Stomach (tissue), 8 donors: ENCODE measurements at regions not wholly inside any gene's neighbourhood (a gene's known extent, or its start where the extent isn't known, plus 50 kb on each side); places are given as distances from the start of the nearest gene placed in this dataset.

Experiments
- DNase-seq, 2 donors: peaks; one replicate each; pipeline versions ENCODE4 v3.0.0 to v3.0.0-alpha.2; 2013 to 2019
- H3K27ac ChIP-seq, 5 donors: fragments of 200-600 bp in 4 of 5; sonication (generic) in 4 of 5; one replicate each; pipeline ENCODE4 v1.5.1; 2013 to 2019; ENCODE audit warnings: mild to moderate bottlenecking in 1 of 5, moderate library complexity in 1 of 5
- H3K27me3 ChIP-seq, 3 donors: fragments of 200-600 bp; sonication (generic); one replicate each; pipeline ENCODE4 v1.5.1; 2017 to 2019; ENCODE audit warnings: mixed run types in 1 of 3
- H3K36me3 ChIP-seq, 4 donors: fragments of 200-600 bp; sonication (generic); 1 replicate in 3 of 4; 2 replicates in 1 of 4; pipeline ENCODE4 v1.5.1; 2016 to 2019
- H3K4me1 ChIP-seq, 4 donors: fragments of 200-600 bp; sonication (generic); one replicate each; pipeline ENCODE4 v1.5.1; 2016 to 2019
- H3K4me3 ChIP-seq, 4 donors: fragments of 200-600 bp; sonication (generic) in 3 of 4; one replicate each; pipeline ENCODE4 v1.5.1; 2016 to 2019; ENCODE audit warnings: mild to moderate bottlenecking in 1 of 4
- H3K9me3 ChIP-seq, 4 donors: fragments of 200-600 bp; sonication (generic); one replicate each; pipeline ENCODE4 v1.5.1; 2016 to 2019
- EP300 ChIP-seq: sonication (generic); formaldehyde crosslinking; IDR thresholded peaks from one replicate; pipeline ENCODE4 v1.6.1; 2017; ENCODE audit warnings: antibody characterized with exemption
- POLR2A ChIP-seq, 4 donors: fragments of 450-650 bp; IDR thresholded peaks; one replicate each; pipeline ENCODE4 v1.6.1; 2016; ENCODE audit warnings: antibody characterized with exemption in 4 of 4, control low read depth in 2 of 4, mild to moderate bottlenecking in 1 of 4, moderate library complexity in 1 of 4
- POLR2AphosphoS5 ChIP-seq, 3 donors: sonication (generic); formaldehyde crosslinking; IDR thresholded peaks; one replicate each; pipeline ENCODE4 v1.6.1; 2016; ENCODE audit warnings: antibody characterized with exemption in 3 of 3
- WGBS, 5 donors: extraction: QIAGEN DNeasy Blood & Tissue Kit in 3 of 5; methylation state at CpG; one replicate each; pipeline versions ENCODE4 v1.1.5 to v1.1.7; 2013 to 2018; 5-methylcytosine and 5-hydroxymethylcytosine counted together
- intact Hi-C: fragments of 100-400 bp; cut with DNase I; formaldehyde crosslinking; loops from one replicate; pipeline ENCODE4 v1.15.1; 2023; ENCODE audit warnings: low total_unique reads
- TF ChIP-seq, protein P1 (sequence below), 7 experiments: fragments of 450-650 bp in 4 of 7; fragments of 200-600 bp in 3 of 7; sonication (generic) in 3 of 7; IDR thresholded peaks; one replicate each; pipeline ENCODE4 v1.5.1; 2016 to 2019; ENCODE audit warnings: antibody characterized with exemption in 7 of 7, control low read depth in 2 of 7, mild to moderate bottlenecking in 1 of 7
- donor health status: healthy with polysubstance abuse.
- donor health status: Bipolar disorder and iron deficiency.
- donor health status: healthy.

DNA sequence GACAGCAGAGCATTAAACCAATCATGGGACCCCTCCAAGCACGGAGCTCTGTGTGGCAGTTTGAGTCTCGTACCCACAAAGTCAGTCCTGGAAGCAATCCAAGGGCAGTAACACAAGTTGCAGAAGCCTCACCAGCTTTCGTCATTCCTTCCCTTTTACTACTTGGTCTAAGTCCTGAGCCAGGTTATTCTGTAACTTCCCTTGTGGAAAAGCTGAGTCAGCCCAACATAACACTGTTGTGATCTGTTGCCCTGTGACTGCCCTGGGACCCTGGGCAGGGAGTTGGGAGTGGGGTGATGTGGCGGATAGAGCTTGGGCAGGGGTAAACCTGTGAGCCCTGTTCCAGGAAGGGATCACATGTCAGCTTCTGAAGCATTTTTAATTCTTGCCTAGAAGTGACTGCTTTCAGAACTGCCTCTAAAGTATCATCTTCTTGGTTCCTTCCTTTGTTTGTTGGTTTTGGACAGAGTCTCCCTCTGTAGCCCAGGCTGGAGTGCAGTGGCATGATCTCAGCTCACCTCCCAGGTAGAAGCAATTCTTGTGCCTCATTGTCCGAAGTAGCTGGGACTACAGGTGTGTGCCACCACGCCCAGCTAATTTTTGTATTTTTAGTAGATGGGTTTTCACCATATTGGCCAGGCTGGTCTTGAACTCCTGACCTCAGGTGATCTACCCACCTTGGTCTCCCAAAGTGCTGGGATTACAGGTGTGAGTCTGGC, 183.7 kb upstream of the JAG1 start:
- DNase-seq, result peak in 1 of 2 donors; percentile 83
- Histone ChIP-seq H3K4me1 (peaks cover 0 to 47% (median 18%) of the 10 kb centered on the region in 4 donors), H3K36me3 (no peaks in the 10 kb centered on the region), H3K4me3 (no peak overlapping the region), H3K9me3 (no peaks in the 10 kb centered on the region), H3K27me3 (no peaks in the 10 kb centered on the region), H3K27ac (peak overlapping the region in 1 of 5 donors; percentile 61)
- TF ChIP-seq POLR2AphosphoS5 (IDR thresholded peaks at IDR 0.05), result peak in 1 of 3 donors; percentile 8
- no peak for TF ChIP-seq POLR2A (IDR thresholded peaks at IDR 0.05)
- TF ChIP-seq, protein P1, sequence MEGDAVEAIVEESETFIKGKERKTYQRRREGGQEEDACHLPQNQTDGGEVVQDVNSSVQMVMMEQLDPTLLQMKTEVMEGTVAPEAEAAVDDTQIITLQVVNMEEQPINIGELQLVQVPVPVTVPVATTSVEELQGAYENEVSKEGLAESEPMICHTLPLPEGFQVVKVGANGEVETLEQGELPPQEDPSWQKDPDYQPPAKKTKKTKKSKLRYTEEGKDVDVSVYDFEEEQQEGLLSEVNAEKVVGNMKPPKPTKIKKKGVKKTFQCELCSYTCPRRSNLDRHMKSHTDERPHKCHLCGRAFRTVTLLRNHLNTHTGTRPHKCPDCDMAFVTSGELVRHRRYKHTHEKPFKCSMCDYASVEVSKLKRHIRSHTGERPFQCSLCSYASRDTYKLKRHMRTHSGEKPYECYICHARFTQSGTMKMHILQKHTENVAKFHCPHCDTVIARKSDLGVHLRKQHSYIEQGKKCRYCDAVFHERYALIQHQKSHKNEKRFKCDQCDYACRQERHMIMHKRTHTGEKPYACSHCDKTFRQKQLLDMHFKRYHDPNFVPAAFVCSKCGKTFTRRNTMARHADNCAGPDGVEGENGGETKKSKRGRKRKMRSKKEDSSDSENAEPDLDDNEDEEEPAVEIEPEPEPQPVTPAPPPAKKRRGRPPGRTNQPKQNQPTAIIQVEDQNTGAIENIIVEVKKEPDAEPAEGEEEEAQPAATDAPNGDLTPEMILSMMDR (IDR thresholded peaks at IDR 0.05), result no peak
- intact Hi-C loops, result no loop called here
- 61 to 74% (median 65%) methylated on average over 6 of the region's 6 CpGs for WGBS, 5 donors

DNA sequence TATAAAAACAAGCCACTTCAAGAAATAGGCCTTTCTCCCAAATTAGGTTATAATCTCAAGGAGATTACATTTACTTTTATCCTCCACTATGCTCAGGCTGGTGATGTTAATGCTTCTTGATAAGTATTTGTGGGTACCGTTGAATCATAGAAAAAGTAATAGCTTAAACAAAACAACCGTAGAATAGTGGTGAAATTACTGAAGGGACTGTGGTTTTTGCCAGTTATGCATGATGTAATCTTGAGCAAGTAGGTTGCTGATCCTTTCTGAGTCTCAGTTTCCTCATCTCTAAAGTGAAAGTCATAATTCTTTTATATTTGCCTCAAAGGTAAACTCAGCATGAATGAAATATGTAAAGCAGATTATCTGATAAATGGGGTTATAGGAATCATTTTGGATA, 187.3 kb upstream of the JAG1 start:
- H3K4me3 ChIP-seq, result no peak overlapping the region
- H3K9me3 ChIP-seq, result no peaks in the 10 kb centered on the region
- DNase-seq, result no peak
- 50 to 58% (median 56%) methylated on average over 2 of the region's 2 CpGs for WGBS, 5 donors
- no peak for TF ChIP-seq POLR2AphosphoS5 (IDR thresholded peaks at IDR 0.05)
- TF ChIP-seq EP300, result no peak
- TF ChIP-seq POLR2A (IDR thresholded peaks at IDR 0.05), result no peak
- TF ChIP-seq, protein P1 (IDR thresholded peaks at IDR 0.05), result no peak
- peaks cover 19 to 68% (median 40%) of the 10 kb centered on the region in 4 donors for H3K4me1 ChIP-seq
- no peaks in the 10 kb centered on the region for H3K27me3 ChIP-seq
- no peaks in the 10 kb centered on the region for H3K36me3 ChIP-seq
- intact Hi-C loops, result no loop called here
- H3K27ac ChIP-seq, result peak overlapping the region in 2 of 5 donors; percentile 42 to 51

DNA sequence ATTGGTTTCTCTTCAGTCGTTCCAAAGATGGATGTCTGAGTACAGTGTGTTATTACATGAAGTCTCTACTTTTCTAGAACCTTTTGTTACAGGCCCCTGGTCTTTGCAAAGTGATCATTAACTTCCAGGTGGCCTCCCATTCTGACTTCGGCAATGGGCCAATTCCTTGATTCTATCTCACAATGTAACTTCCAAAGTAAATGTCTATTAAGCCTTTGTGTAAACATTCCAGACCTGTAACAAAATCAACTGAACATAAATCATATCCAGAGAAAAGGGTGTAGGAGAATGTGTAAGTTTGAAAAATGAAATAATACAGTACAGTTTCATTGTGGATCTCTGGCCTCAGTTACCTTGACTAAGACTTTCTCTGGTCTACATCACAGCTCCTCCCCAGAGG, 187.8 kb upstream of the JAG1 start:
- TF ChIP-seq, protein P1 (IDR thresholded peaks at IDR 0.05), result no peak
- peak in 1 of 3 donors; percentile 10 for TF ChIP-seq POLR2AphosphoS5 (IDR thresholded peaks at IDR 0.05)
- Histone ChIP-seq H3K4me1 (peaks cover 19 to 63% (median 40%) of the 10 kb centered on the region in 4 donors), H3K4me3 (no peak overlapping the region), H3K36me3 (no peaks in the 10 kb centered on the region), H3K27me3 (no peaks in the 10 kb centered on the region), H3K27ac (peak overlapping the region in 2 of 5 donors; percentile 42 to 51), H3K9me3 (no peaks in the 10 kb centered on the region)
- peak; percentile 67 to 83 for DNase-seq
- intact Hi-C loops, result no loop called here
- 20 to 38% (median 29%) methylated on average over 2 of the region's 2 CpGs for WGBS, 5 donors

DNA sequence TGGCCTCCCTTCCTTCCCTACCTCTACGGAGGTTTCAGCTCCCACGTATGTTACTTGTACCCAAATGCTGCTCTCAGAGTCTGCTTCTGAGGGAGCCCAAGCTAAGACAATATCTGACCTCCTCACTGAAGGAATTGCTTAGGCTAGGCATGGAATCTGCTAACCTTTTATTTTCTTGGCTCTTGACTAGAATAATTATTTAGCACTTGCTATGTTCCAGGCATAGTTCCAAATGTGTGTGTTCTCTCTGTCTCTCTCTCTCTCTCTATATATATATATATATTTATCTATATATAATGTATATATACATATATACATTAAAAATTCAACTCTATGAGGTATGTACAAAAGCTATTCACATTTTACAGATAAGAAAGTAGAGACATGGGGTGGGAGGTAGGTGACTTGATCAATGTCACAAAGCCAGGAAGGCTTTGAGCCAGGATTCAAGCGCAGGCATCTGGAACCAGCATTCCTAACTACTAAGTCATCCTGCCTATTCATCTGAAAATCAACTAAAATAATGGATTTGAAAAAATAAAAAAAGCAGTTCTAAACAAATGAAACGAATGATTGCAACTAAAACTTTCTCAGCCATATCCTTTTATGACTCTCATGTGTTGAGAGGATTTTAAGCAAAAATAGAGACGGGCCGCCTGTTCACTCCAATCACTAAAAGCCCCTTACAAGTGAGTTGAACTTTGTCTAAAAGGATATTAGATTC, 189.7 kb upstream of the JAG1 start:
- 30 to 41% (median 37%) methylated on average over 5 to 6 of the region's 6 CpGs for WGBS, 5 donors
- Histone ChIP-seq H3K27ac (peak overlapping the region; percentile 30 to 79 (median 78)), H3K4me3 (no peak overlapping the region), H3K9me3 (no peaks in the 10 kb centered on the region), H3K4me1 (peaks cover 19 to 48% (median 33%) of the 10 kb centered on the region in 4 donors), H3K36me3 (no peaks in the 10 kb centered on the region), H3K27me3 (no peaks in the 10 kb centered on the region)
- DNase-seq, result peak in 1 of 2 donors; percentile 57
- intact Hi-C loops, result no loop called here
- TF ChIP-seq EP300, result no peak
- TF ChIP-seq, protein P1 (IDR thresholded peaks at IDR 0.05), result no peak
- TF ChIP-seq POLR2A (IDR thresholded peaks at IDR 0.05), result no peak
- no peak for TF ChIP-seq POLR2AphosphoS5 (IDR thresholded peaks at IDR 0.05)
